K562 (cell line): ENCODE measurements at regions not wholly inside any gene's neighbourhood (a gene's known extent, or its start where the extent isn't known, plus 50 kb on each side); places are given as distances from the start of the nearest gene placed in this dataset.

Source experiments
- ATAC-seq: fragments of 200-7000 bp; cut with Tn5 transposase; 3 replicates; pipeline ENCODE4 v1.9.1; 2020; ENCODE audit warnings: moderate library complexity
- BruUV-seq: library from RNA; stranded (reverse); fragments of 400-500 nt; replicated peaks from 2 replicates; lab custom pipeline; 2021; lab: Mats Ljungman, UMichigan
- CTCF ChIA-PET: fragments of 300-600 bp; formaldehyde crosslinking; extraction: SDS; loops from one replicate; lab custom pipeline; 2021; ENCODE audit warnings: low intra/inter-chr PET ratio; lab: Yijun Ruan, JAX
- POLR2A ChIA-PET: fragments of 300-600, 350-650 bp; sonication (Branson Sonifier 250); formaldehyde crosslinking; extraction: SDS; loops from one replicate; lab custom pipeline; 2021; ENCODE audit warnings: antibody characterized with exemption, inconsistent platforms; lab: Yijun Ruan, JAX
- DNase-seq, 4 experiments: peaks; one replicate each; pipeline versions ENCODE4 v3.0.0 to v3.0.0-alpha.2; 2011 to 2018; ENCODE audit warnings: low spot score in 3 of 4, mixed read lengths in 3 of 4; ENCODE audit errors: extremely low read depth in 1 of 4
- FAIRE-seq: peaks from 2 replicates; lab custom pipeline; 2011; peaks lifted over from hg19 to GRCh38; lab: Jason Lieb, UNC
- H2AFZ ChIP-seq: 2 replicates; pipeline ENCODE4 v1.6.0; 2011; ENCODE audit warnings: low read depth, low read length, control low read depth, inconsistent platforms
- H3K27ac ChIP-seq: fragments of 200-600 bp; 3 replicates; pipeline ENCODE4 v1.8.0; 2011; ENCODE audit warnings: low read depth, mild to moderate bottlenecking, control low read depth, inconsistent platforms, low read length, moderate library complexity, mixed read lengths; ENCODE audit errors: extremely low read depth
- H3K27me3 ChIP-seq, 2 experiments: fragments of 300-600 bp in 1 of 2; 2 replicates in 1 of 2; 3 replicates in 1 of 2; pipeline versions ENCODE4 v1.6.0 to v1.8.0; 2011; ENCODE audit warnings: inconsistent platforms in 2 of 2, low read length in 2 of 2, mild to moderate bottlenecking in 1 of 2, mixed read lengths in 1 of 2, moderate library complexity in 1 of 2; ENCODE audit not compliant: control insufficient read depth in 2 of 2, insufficient read depth in 2 of 2
- H3K36me3 ChIP-seq: fragments of 300-600 bp; 3 replicates; pipeline ENCODE4 v1.8.0; 2011; ENCODE audit warnings: mild to moderate bottlenecking, low read length, inconsistent platforms; ENCODE audit not compliant: control insufficient read depth, insufficient read depth
- H3K4me1 ChIP-seq, 2 experiments: fragments of 200-600 bp in 1 of 2; replicated peaks in 1 of 2; 2 replicates in 1 of 2; 3 replicates in 1 of 2; pipeline versions ENCODE4 v1.5.1 to v1.8.0; 2011; ENCODE audit warnings: inconsistent platforms in 2 of 2, low read length in 2 of 2, mild to moderate bottlenecking in 1 of 2, mixed read lengths in 1 of 2, moderate library complexity in 1 of 2; ENCODE audit not compliant: control insufficient read depth in 2 of 2, insufficient read depth in 2 of 2
- H3K4me2 ChIP-seq: 2 replicates; pipeline ENCODE4 v1.6.1; 2011; ENCODE audit warnings: low read length, control low read depth, inconsistent platforms, mixed read lengths; ENCODE audit not compliant: insufficient read depth
- H3K4me3 ChIP-seq: fragments of 200-600 bp; sonication (generic), shearing (Covaris generic); 2 replicates; pipeline ENCODE4 v1.5.1; 2016; ENCODE audit warnings: control low read depth, inconsistent platforms
- H3K79me2 ChIP-seq: fragments of 200-600 bp; 3 replicates; pipeline ENCODE4 v1.8.0; 2011; ENCODE audit warnings: low read length, inconsistent platforms; ENCODE audit not compliant: control insufficient read depth, insufficient read depth
- H3K9ac ChIP-seq, 2 experiments: 2 replicates each; pipeline versions ENCODE4 v1.6.0 to v1.6.1; 2011; ENCODE audit warnings: low read depth in 2 of 2, low read length in 2 of 2, control low read depth in 1 of 2, inconsistent platforms in 1 of 2, mild to moderate bottlenecking in 1 of 2, mixed read lengths in 1 of 2; ENCODE audit not compliant: insufficient read depth in 1 of 2
- H3K9me1 ChIP-seq: one replicate; pipeline ENCODE4 v1.6.0; 2011; ENCODE audit warnings: inconsistent platforms, mild to moderate bottlenecking, low read length, moderate library complexity; ENCODE audit not compliant: control insufficient read depth, insufficient read depth
- H3K9me3 ChIP-seq: replicated peaks from 2 replicates; pipeline ENCODE4 v1.5.1; 2011; ENCODE audit warnings: low read depth, low read length, inconsistent platforms; ENCODE audit not compliant: control insufficient read depth, insufficient read depth
- H4K20me1 ChIP-seq: replicated peaks from 2 replicates; pipeline ENCODE4 v1.6.1; 2011; ENCODE audit warnings: low read length, inconsistent platforms, mixed read lengths; ENCODE audit not compliant: control insufficient read depth, insufficient read depth
- ATF2 ChIP-seq: sonication (generic); formaldehyde crosslinking; IDR thresholded peaks from 2 replicates; pipeline ENCODE4 v1.8.1; 2022; ENCODE audit warnings: missing genetic modification reagents
- CBX5 ChIP-seq: IDR thresholded peaks from 2 replicates; pipeline ENCODE4 v1.6.1; 2014; ENCODE audit warnings: low read depth, borderline replicate concordance
- EZH2 ChIP-seq: IDR thresholded peaks from 2 replicates; pipeline ENCODE4 v1.6.1; 2012; ENCODE audit warnings: low read depth, mild to moderate bottlenecking, inconsistent platforms, low read length, borderline replicate concordance
- FOXP4 ChIP-seq: sonication (generic); formaldehyde crosslinking; IDR thresholded peaks from 2 replicates; pipeline ENCODE4 v1.8.0; 2022; ENCODE audit warnings: mild to moderate bottlenecking, missing genetic modification reagents, borderline replicate concordance
- RAD21 ChIP-seq, 2 experiments: fragments of 250-450 bp in 1 of 2; fragments of 450-650 bp in 1 of 2; sonication (Bioruptor Pico) in 1 of 2; formaldehyde crosslinking in 1 of 2; IDR thresholded peaks in 1 of 2; conservative IDR thresholded peaks in 1 of 2; 2 replicates each; pipeline versions ENCODE4 v1.4.0 to v1.8.0; 2020 to 2022; ENCODE audit warnings: mild to moderate bottlenecking in 2 of 2, moderate library complexity in 1 of 2
- SMAD1 ChIP-seq: fragments of 150-350 bp; IDR thresholded peaks from 2 replicates; pipeline ENCODE4 v1.6.1; 2014; ENCODE audit warnings: low read length, low read depth; ENCODE audit not compliant: partially characterized antibody
- SMARCC2 ChIP-seq: fragments of 450-650 bp; IDR thresholded peaks from 2 replicates; pipeline ENCODE4 v1.6.1; 2017; ENCODE audit warnings: antibody characterized with exemption, moderate library complexity, mild to moderate bottlenecking, low read depth
- SP2 ChIP-seq: IDR thresholded peaks from 2 replicates; pipeline ENCODE4 v1.6.1; 2011; ENCODE audit warnings: mild to moderate bottlenecking, low read depth, low read length, moderate library complexity; ENCODE audit not compliant: poor library complexity, severe bottlenecking; ENCODE audit errors: extremely low read depth
- SRSF7 ChIP-seq: fragments of 200-400 bp; formaldehyde crosslinking; optimal IDR thresholded peaks from 2 replicates; pipeline ENCODE3; 2017; ENCODE audit warnings: mild to moderate bottlenecking, low read depth, low read length
- ZBTB12 ChIP-seq: fragments of 250-450 bp; sonication (Bioruptor Pico); IDR thresholded peaks from 2 replicates; pipeline ENCODE4 v1.4.0; 2020
- ZKSCAN8 ChIP-seq: fragments of 200-800 bp; sonication (Bioruptor generic); IDR thresholded peaks from 2 replicates; pipeline ENCODE4 v1.6.1; 2016; ENCODE audit warnings: missing genetic modification characterization, missing compliant biosample characterization
- ZNF146 ChIP-seq: IDR thresholded peaks from one replicate; pipeline ENCODE4 v1.6.1; 2018; ENCODE audit warnings: missing compliant biosample characterization; ENCODE audit not compliant: unreplicated experiment
- ZNF699 ChIP-seq: fragments of 250-450 bp; sonication (Bioruptor Pico); IDR thresholded peaks from 2 replicates; pipeline ENCODE4 v1.8.0; 2021; ENCODE audit warnings: mild to moderate bottlenecking, moderate library complexity; ENCODE audit not compliant: insufficient replicate concordance
- ZNF780A ChIP-seq: fragments of 250-450 bp; sonication (Bioruptor Pico); IDR thresholded peaks from 2 replicates; pipeline ENCODE4 v1.5.0; 2021; ENCODE audit warnings: mild to moderate bottlenecking
- ZNF79 ChIP-seq: fragments of 250-450 bp; sonication (Bioruptor Pico); IDR thresholded peaks from 2 replicates; pipeline ENCODE4 v1.4.0; 2020; ENCODE audit warnings: low read depth, mild to moderate bottlenecking, moderate library complexity
- WGBS: fragments of 100-300 bp; shearing (Covaris generic); methylation state at CpG from one replicate; pipeline ENCODE4 v1.1.6; 2016; ENCODE audit warnings: low coverage, mixed read lengths; ENCODE audit not compliant: insufficient coverage; ENCODE audit errors: missing lambda C conversion rate; 5-methylcytosine and 5-hydroxymethylcytosine counted together
- in situ Hi-C: fragments of 300-500 bp; cut with MboI; formaldehyde crosslinking; loops from 4 replicates; pipeline ENCODE4 v1.15.0; 2018; ENCODE audit warnings: inconsistent platforms, mixed read lengths
- intact Hi-C: fragments of 100-400 bp; cut with micrococcal nuclease; formaldehyde crosslinking; loops from 2 replicates; pipeline ENCODE4 v1.14.2; 2022

- ATAC-seq: no peak
- intact Hi-C loops: no loop called here
- Histone ChIP-seq H3K9me3 (no peaks in the 10 kb centered on the region), H3K4me2 (no peak overlapping the region)
- POLR2A ChIA-PET: no interaction called here
- 0% methylated on average over 1 of the region's 1 CpG for WGBS
- TF ChIP-seq ZNF699 (CRISPR knock-in tag): no peak
- no peak for TF ChIP-seq FOXP4 (CRISPR knock-in tag)
- TF ChIP-seq ZNF146 (CRISPR knock-in tag): no peak
- TF ChIP-seq SMARCC2: no peak
- no peak for TF ChIP-seq ZBTB12 (CRISPR knock-in tag)
- no peak for TF ChIP-seq SP2
- TF ChIP-seq ZNF780A (CRISPR knock-in tag): no peak
- no peak for TF ChIP-seq ZKSCAN8 (CRISPR knock-in tag)
- TF ChIP-seq RAD21 (CRISPR knock-in tag; conservative IDR thresholded peaks at IDR 0.05 in 1 of 2, IDR thresholded peaks at IDR 0.05 in 1 of 2): no peak
- no peak for TF ChIP-seq SRSF7
- no peak for TF ChIP-seq EZH2
- TF ChIP-seq ATF2: no peak
- no peak for TF ChIP-seq CBX5
- no peak for TF ChIP-seq ZNF79 (CRISPR knock-in tag)
- TF ChIP-seq SMAD1: no peak
- TF ChIP-seq, all 486 proteins: peak for 0
- FAIRE-seq (no peak), DNase-seq (no peak)
- CTCF ChIA-PET: no interaction called here
- H3K9ac ChIP-seq: no peak overlapping the region
- H3K36me3 ChIP-seq: no peaks in the 10 kb centered on the region
- H4K20me1 ChIP-seq: no peaks in the 10 kb centered on the region
- no TSS peak for BruUV-seq
- H3K27ac ChIP-seq: no peak overlapping the region
- no peak overlapping the region for H2AFZ ChIP-seq
- H3K4me1 ChIP-seq: no peaks in the 10 kb centered on the region
- no peaks in the 10 kb centered on the region for H3K9me1 ChIP-seq
- no peak overlapping the region for H3K4me3 ChIP-seq
- in situ Hi-C loops: no loop called here
- H3K27me3 ChIP-seq: no peaks in the 10 kb centered on the region
- no peaks in the 10 kb centered on the region for H3K79me2 ChIP-seq
These were observed 1714.1 kb downstream of the EFNA5 start for GRCh38 chr5:105956456-105957196.
